ENCODE measurements at regions not wholly inside any gene's neighbourhood (a gene's known extent, or its start where the extent isn't known, plus 50 kb on each side); places are given as distances from the start of the nearest gene placed in this dataset.

DNA sequence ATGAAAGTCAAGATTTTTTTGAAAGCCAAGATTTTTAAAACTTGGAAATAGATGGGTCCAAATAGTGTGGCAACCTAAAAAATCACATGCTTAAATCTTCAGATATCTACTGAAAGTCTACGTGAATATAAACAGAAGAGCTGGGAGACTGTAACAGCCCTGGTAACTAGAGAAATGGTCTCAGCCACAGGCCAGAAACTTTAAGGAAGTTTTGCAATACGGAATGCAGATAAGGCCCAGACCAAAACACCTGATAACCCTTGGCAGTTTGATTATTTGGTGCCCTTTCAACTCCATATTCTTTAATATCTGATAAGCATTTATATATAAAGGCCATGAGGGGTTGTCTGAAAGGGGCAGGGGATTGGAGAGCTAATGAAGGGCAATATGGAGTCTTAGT lies 537.3 kb upstream of the TGFBR2 start:
- 93 to 94% methylated on average over 2 of the region's 2 CpGs for WGBS, 2 experiments

DNA sequence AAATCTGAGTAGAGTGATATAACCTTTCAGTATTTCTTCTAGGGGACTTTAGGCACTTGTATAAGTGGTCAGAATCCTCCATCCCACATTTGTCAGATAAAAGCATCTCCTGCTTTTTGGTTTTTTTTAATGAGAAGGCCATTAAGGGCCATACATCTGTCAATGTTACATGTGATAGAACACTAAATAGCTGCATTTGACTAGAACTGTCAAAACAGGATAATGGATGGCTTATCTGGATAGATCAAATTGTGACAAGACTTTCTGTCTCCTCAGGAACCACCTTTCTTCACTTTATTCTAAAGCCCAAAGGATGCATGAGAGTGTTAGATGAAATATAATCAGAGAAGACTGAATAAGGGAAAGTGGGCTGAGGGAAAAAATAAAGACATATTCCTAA lies 533.4 kb upstream of the TGFBR2 start:
- no peaks in the 10 kb centered on the region for H3K36me3 ChIP-seq (ENCODE audit: control insufficient read depth, insufficient read depth, low read length)
- no peak overlapping the region for H3K4me3 ChIP-seq (ENCODE audit: insufficient read depth, low read depth, low read length)
- H3K4me1 ChIP-seq (ENCODE audit: control insufficient read depth, insufficient read depth, low read length): no peaks in the 10 kb centered on the region
- no peaks in the 10 kb centered on the region for H3K27me3 ChIP-seq (ENCODE audit: control insufficient read depth, insufficient read depth, low read length, poor library complexity, severe bottlenecking)
- H3K27ac ChIP-seq (ENCODE audit: insufficient read depth, low read depth, low read length, poor library complexity, severe bottlenecking): no peak overlapping the region
- no peaks in the 10 kb centered on the region for H3K9me3 ChIP-seq (ENCODE audit: control insufficient read depth, low read length)

More for the DNA sequence above, 537.3 kb upstream of the TGFBR2 start:
- H3K4me1 ChIP-seq (ENCODE audit: control insufficient read depth, insufficient read depth, low read length): no peaks in the 10 kb centered on the region
- H3K36me3 ChIP-seq (ENCODE audit: control insufficient read depth, insufficient read depth, low read length): no peaks in the 10 kb centered on the region
- no peak overlapping the region for H3K27ac ChIP-seq (ENCODE audit: insufficient read depth, low read depth, low read length, poor library complexity, severe bottlenecking)
- no peaks in the 10 kb centered on the region for H3K9me3 ChIP-seq (ENCODE audit: control insufficient read depth, low read length)
- H3K4me3 ChIP-seq (ENCODE audit: insufficient read depth, low read depth, low read length): no peak overlapping the region
- no peaks in the 10 kb centered on the region for H3K27me3 ChIP-seq (ENCODE audit: control insufficient read depth, insufficient read depth, low read length, poor library complexity, severe bottlenecking)

DNA sequence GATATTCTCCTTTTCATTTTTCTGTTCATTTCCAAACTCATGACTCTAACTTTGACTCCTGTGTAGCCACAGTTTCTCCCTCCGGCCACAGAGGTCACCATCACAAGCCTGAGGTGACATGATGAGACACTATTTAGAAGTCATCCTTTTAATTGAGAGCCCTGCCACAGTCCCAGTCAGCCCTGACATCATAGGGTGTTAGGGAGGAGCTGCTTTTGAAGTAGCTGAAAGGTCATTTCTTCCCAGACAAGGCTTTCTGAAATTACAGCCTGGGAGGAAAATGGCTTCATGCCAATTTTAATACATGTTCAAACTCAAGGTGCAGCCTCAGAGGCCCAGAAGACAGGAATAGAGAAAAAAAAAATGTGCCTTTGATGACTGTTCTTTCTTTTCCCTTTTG lies 532.8 kb upstream of the TGFBR2 start:
- Histone ChIP-seq H3K27me3 (ENCODE audit: control insufficient read depth, insufficient read depth, low read length, poor library complexity, severe bottlenecking) (no peaks in the 10 kb centered on the region), H3K36me3 (ENCODE audit: control insufficient read depth, insufficient read depth, low read length) (no peaks in the 10 kb centered on the region), H3K9me3 (ENCODE audit: control insufficient read depth, low read length) (no peaks in the 10 kb centered on the region), H3K4me1 (ENCODE audit: control insufficient read depth, insufficient read depth, low read length) (no peaks in the 10 kb centered on the region), H3K27ac (ENCODE audit: insufficient read depth, low read depth, low read length, poor library complexity, severe bottlenecking) (no peak overlapping the region), H3K4me3 (ENCODE audit: insufficient read depth, low read depth, low read length) (no peak overlapping the region)
- 78 to 83% methylated on average over 1 of the region's 1 CpG for WGBS, 2 experiments

DNA sequence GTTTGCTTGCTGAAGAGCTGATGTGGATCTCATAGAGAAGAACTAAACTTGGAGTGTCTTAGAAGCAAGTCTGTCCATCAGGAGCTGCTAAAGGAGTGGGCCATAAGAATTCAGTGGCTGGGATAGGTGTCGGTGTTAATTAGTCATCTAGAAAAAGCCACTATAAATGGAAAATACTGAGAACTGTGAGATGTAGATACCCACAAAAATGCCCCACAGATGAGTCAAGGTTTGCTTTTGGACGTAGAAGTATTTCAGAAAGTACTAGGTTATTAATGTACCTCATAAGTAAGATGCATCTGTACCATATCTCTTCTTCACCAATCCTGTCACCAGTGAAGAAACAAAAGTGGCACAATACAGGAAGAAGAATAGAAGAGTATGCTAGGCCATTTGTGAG lies 530.9 kb upstream of the TGFBR2 start:
- Histone ChIP-seq H3K4me3 (ENCODE audit: insufficient read depth, low read depth, low read length) (no peak overlapping the region), H3K4me1 (ENCODE audit: control insufficient read depth, insufficient read depth, low read length) (no peaks in the 10 kb centered on the region), H3K9me3 (ENCODE audit: control insufficient read depth, low read length) (no peaks in the 10 kb centered on the region), H3K27me3 (ENCODE audit: control insufficient read depth, insufficient read depth, low read length, poor library complexity, severe bottlenecking) (no peaks in the 10 kb centered on the region), H3K27ac (ENCODE audit: insufficient read depth, low read depth, low read length, poor library complexity, severe bottlenecking) (no peak overlapping the region), H3K36me3 (ENCODE audit: control insufficient read depth, insufficient read depth, low read length) (no peaks in the 10 kb centered on the region)
- WGBS, 2 experiments: 98 to 100% methylated on average over 1 to 2 of the region's 2 CpGs

DNA sequence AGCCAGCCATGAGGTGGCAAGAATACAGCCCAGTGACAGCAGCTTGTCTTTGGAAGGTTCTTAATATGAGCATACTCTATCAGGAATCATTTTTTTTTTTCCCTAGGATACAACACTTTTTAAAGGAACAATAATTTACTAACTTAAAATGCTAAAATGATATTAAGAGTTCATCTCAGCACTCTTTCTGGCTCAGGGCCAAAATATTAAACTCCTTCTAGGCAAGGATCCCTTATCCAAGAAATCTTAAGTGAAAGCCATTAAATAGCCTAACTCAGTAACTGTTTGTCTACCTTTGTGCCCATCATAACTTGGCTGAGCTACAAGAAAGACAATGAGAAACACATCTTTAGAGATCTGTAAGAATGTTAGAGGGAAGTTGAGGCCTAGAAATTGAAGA lies 529.5 kb upstream of the TGFBR2 start:
- no peaks in the 10 kb centered on the region for H3K9me3 ChIP-seq (ENCODE audit: control insufficient read depth, low read length)
- no peaks in the 10 kb centered on the region for H3K4me1 ChIP-seq (ENCODE audit: control insufficient read depth, insufficient read depth, low read length)
- H3K27me3 ChIP-seq (ENCODE audit: control insufficient read depth, insufficient read depth, low read length, poor library complexity, severe bottlenecking): peaks cover 4% of the 10 kb centered on the region
- no peak overlapping the region for H3K27ac ChIP-seq (ENCODE audit: insufficient read depth, low read depth, low read length, poor library complexity, severe bottlenecking)
- no peak overlapping the region for H3K4me3 ChIP-seq (ENCODE audit: insufficient read depth, low read depth, low read length)
- no peaks in the 10 kb centered on the region for H3K36me3 ChIP-seq (ENCODE audit: control insufficient read depth, insufficient read depth, low read length)

DNA sequence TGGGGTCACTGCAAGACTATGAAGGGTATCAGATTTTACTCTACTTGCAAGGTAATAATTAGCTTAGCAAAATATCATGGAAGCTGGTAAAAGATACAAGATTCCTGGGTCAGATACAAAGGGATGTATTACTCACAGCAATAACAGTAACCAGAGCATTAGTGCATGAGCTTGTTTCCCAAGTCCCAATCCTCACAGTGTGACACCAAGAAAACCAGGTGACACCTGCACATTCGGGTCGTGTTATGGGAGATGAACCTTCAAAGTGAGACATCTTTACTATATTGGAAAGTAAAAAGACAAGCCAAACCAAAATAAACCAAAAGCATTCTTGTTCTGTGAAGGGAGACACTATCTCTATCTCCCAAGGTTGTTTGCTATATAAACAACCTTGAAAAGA lies 528.7 kb upstream of the TGFBR2 start:
- Histone ChIP-seq H3K27me3 (ENCODE audit: control insufficient read depth, insufficient read depth, low read length, poor library complexity, severe bottlenecking) (peaks cover 12% of the 10 kb centered on the region), H3K4me1 (ENCODE audit: control insufficient read depth, insufficient read depth, low read length) (no peaks in the 10 kb centered on the region), H3K36me3 (ENCODE audit: control insufficient read depth, insufficient read depth, low read length) (no peaks in the 10 kb centered on the region), H3K9me3 (ENCODE audit: control insufficient read depth, low read length) (no peaks in the 10 kb centered on the region), H3K27ac (ENCODE audit: insufficient read depth, low read depth, low read length, poor library complexity, severe bottlenecking) (no peak overlapping the region), H3K4me3 (ENCODE audit: insufficient read depth, low read depth, low read length) (no peak overlapping the region)
- WGBS, 2 experiments: 93 to 100% methylated on average over 2 of the region's 2 CpGs

DNA sequence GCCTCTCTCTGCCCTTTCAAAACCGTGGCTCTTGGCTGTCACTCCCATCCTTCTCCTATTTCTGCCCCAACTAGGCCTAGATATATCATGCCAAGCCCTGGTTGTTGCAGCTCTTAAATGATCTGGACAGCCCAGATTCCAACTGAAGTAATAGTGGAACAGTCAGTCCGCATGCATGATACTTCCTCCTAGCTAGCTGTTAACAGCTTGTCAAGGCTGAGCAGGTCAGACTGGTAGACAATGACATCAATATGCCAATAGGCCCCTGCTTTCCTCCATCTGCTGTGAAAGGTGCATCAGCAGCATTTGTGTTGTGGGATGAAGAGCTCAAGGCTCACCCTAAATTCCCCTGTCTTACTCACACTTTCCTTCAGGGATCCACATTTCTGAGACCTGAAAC lies 527.7 kb upstream of the TGFBR2 start:
- Histone ChIP-seq H3K27me3 (ENCODE audit: control insufficient read depth, insufficient read depth, low read length, poor library complexity, severe bottlenecking) (peaks cover 22% of the 10 kb centered on the region), H3K9me3 (ENCODE audit: control insufficient read depth, low read length) (no peaks in the 10 kb centered on the region), H3K4me1 (ENCODE audit: control insufficient read depth, insufficient read depth, low read length) (no peaks in the 10 kb centered on the region), H3K27ac (ENCODE audit: insufficient read depth, low read depth, low read length, poor library complexity, severe bottlenecking) (no peak overlapping the region), H3K36me3 (ENCODE audit: control insufficient read depth, insufficient read depth, low read length) (no peaks in the 10 kb centered on the region), H3K4me3 (ENCODE audit: insufficient read depth, low read depth, low read length) (no peak overlapping the region)
- 89 to 92% methylated on average over 2 of the region's 2 CpGs for WGBS, 2 experiments

DNA sequence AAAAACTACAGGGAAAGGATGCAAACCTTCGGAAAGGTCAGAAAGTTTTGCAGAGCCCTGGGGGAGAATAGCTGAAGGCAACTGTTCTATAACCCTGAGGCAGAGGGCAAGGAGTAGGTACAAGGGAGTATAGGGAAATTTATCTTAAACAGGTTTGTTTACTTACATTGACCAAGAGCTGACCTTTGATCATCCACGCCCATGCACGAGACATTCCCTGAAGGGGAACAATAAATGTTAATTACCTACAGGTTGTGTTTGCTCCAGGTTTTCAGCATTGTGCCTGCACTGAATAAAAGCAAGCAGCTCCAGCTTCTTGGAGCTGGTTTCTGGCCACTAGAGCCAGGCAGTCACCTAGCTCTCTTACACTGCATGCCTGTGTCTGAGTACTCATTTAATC lies 524.5 kb upstream of the TGFBR2 start:
- WGBS, 2 experiments: 77 to 84% methylated on average over 3 of the region's 3 CpGs
- Histone ChIP-seq H3K27ac (ENCODE audit: insufficient read depth, low read depth, low read length, poor library complexity, severe bottlenecking) (no peak overlapping the region), H3K9me3 (ENCODE audit: control insufficient read depth, low read length) (no peaks in the 10 kb centered on the region), H3K27me3 (ENCODE audit: control insufficient read depth, insufficient read depth, low read length, poor library complexity, severe bottlenecking) (peaks cover 50% of the 10 kb centered on the region), H3K4me3 (ENCODE audit: insufficient read depth, low read depth, low read length) (no peak overlapping the region), H3K36me3 (ENCODE audit: control insufficient read depth, insufficient read depth, low read length) (no peaks in the 10 kb centered on the region), H3K4me1 (ENCODE audit: control insufficient read depth, insufficient read depth, low read length) (no peaks in the 10 kb centered on the region)

DNA sequence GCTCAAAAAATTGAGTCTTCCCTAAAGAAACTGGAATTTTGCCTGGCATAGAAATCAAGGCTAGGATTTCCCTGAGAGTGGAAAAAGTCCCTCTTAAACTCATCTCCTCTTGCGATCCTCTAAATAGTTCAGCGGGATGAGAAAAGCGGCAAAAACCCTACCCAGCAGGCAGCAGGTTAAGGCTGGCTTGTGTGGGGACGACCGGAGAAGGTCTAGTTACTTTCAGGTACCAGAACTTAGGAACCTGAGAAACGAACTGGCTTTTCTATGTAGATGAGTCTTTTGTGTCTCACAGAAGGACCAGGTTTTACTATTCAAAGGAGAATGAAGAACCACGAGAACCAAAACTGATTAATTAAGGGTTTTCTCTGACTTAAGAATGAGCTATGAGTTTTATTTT lies 523.7 kb upstream of the TGFBR2 start:
- WGBS, 2 experiments: 9 to 10% methylated on average over 7 of the region's 7 CpGs
- Histone ChIP-seq H3K4me3 (ENCODE audit: insufficient read depth, low read depth, low read length) (no peak overlapping the region), H3K4me1 (ENCODE audit: control insufficient read depth, insufficient read depth, low read length) (no peaks in the 10 kb centered on the region), H3K9me3 (ENCODE audit: control insufficient read depth, low read length) (no peaks in the 10 kb centered on the region), H3K27ac (ENCODE audit: insufficient read depth, low read depth, low read length, poor library complexity, severe bottlenecking) (no peak overlapping the region), H3K36me3 (ENCODE audit: control insufficient read depth, insufficient read depth, low read length) (no peaks in the 10 kb centered on the region), H3K27me3 (ENCODE audit: control insufficient read depth, insufficient read depth, low read length, poor library complexity, severe bottlenecking) (peaks cover 50% of the 10 kb centered on the region)

DNA sequence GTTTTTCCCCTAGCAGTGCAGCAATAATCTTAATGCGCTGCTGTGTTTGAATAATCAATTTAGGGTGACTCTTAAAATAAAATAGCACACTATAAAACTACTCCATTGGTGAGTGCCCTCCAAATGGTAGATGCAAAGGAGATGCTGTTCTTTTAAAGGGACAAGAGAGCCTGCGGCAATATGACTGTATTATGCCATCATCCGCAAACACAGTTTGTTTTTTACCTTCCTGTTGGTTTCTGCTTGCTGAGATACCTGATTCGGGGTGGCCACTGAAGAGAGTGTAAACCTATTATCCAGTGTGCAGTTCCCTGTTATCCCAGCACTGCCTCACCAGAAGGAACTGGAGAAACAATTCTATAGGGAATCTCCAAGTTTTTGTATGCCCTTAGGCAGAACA lies 523.1 kb upstream of the TGFBR2 start:
- Histone ChIP-seq H3K36me3 (ENCODE audit: control insufficient read depth, insufficient read depth, low read length) (no peaks in the 10 kb centered on the region), H3K9me3 (ENCODE audit: control insufficient read depth, low read length) (no peaks in the 10 kb centered on the region), H3K4me3 (ENCODE audit: insufficient read depth, low read depth, low read length) (no peak overlapping the region), H3K27me3 (ENCODE audit: control insufficient read depth, insufficient read depth, low read length, poor library complexity, severe bottlenecking) (peaks cover 50% of the 10 kb centered on the region), H3K27ac (ENCODE audit: insufficient read depth, low read depth, low read length, poor library complexity, severe bottlenecking) (no peak overlapping the region), H3K4me1 (ENCODE audit: control insufficient read depth, insufficient read depth, low read length) (no peaks in the 10 kb centered on the region)
- 89% methylated on average over 3 to 4 of the region's 4 CpGs for WGBS, 2 experiments

DNA sequence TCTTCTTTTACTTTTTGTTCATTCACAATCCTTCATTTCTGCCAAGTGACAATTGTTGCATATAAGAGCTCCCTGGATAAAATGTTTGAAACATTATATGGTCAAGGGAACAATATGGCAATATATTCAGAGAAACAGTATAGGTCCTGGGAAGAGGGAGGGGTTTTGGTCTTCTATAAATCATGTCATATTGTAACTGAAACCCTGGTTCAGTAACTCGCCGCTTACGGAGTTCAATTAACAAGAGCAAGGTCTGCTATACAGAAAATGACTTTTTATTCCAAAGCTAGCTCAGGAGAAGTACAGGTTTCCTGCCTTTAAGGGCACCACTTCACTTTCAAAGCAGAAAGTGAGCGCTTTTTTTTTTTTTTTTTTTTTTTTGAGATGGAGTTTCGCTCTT lies 522.1 kb upstream of the TGFBR2 start:
- H3K27ac ChIP-seq (ENCODE audit: insufficient read depth, low read depth, low read length, poor library complexity, severe bottlenecking): no peak overlapping the region
- H3K36me3 ChIP-seq (ENCODE audit: control insufficient read depth, insufficient read depth, low read length): no peaks in the 10 kb centered on the region
- peaks cover 50% of the 10 kb centered on the region for H3K27me3 ChIP-seq (ENCODE audit: control insufficient read depth, insufficient read depth, low read length, poor library complexity, severe bottlenecking)
- WGBS, 2 experiments: 44 to 48% methylated on average over 5 of the region's 5 CpGs
- no peak overlapping the region for H3K4me3 ChIP-seq (ENCODE audit: insufficient read depth, low read depth, low read length)
- H3K9me3 ChIP-seq (ENCODE audit: control insufficient read depth, low read length): no peaks in the 10 kb centered on the region
- H3K4me1 ChIP-seq (ENCODE audit: control insufficient read depth, insufficient read depth, low read length): no peaks in the 10 kb centered on the region
